MCF 10A (cell line): ENCODE measurements at regions not wholly inside any gene's neighbourhood (a gene's known extent, or its start where the extent isn't known, plus 50 kb on each side); places are given as distances from the start of the nearest gene placed in this dataset.

ENCODE experiments used
- BruUV-seq: library from RNA; stranded (reverse); fragments of 400-500 nt; replicated peaks from 2 replicates; lab custom pipeline; 2021; lab: Mats Ljungman, UMichigan
- CTCF ChIA-PET: fragments of 300-600 bp; sonication (Branson Sonifier 250); formaldehyde crosslinking; extraction: SDS; loops from one replicate; lab custom pipeline; 2021; ENCODE audit warnings: antibody characterized with exemption, inconsistent platforms; lab: Yijun Ruan, JAX
- POLR2A ChIA-PET: fragments of 300-600, 350-650 bp; sonication (Branson Sonifier 250); formaldehyde crosslinking; extraction: SDS; loops from one replicate; lab custom pipeline; 2020; ENCODE audit warnings: antibody characterized with exemption, inconsistent platforms; lab: Yijun Ruan, JAX
- DNase-seq: peaks from one replicate; pipeline ENCODE4 v3.0.0-alpha.2; 2018; ENCODE audit not compliant: unreplicated experiment
- H3K27ac Mint-ChIP-seq: one replicate; pipeline ENCODE4 v1.8.0; 2022; ENCODE audit warnings: mild to moderate bottlenecking, low read depth, mixed read lengths; ENCODE audit not compliant: unreplicated experiment
- H3K27me3 Mint-ChIP-seq: one replicate; pipeline ENCODE4 v1.8.0; 2022; ENCODE audit warnings: mixed read lengths; ENCODE audit not compliant: insufficient read depth, unreplicated experiment
- H3K36me3 Mint-ChIP-seq: one replicate; pipeline ENCODE4 v1.8.0; 2022; ENCODE audit warnings: mild to moderate bottlenecking, moderate library complexity, mixed read lengths; ENCODE audit not compliant: insufficient read depth, unreplicated experiment
- H3K4me1 Mint-ChIP-seq: one replicate; pipeline ENCODE4 v1.8.0; 2022; ENCODE audit warnings: mixed read lengths; ENCODE audit not compliant: insufficient read depth, unreplicated experiment
- H3K4me3 Mint-ChIP-seq: one replicate; pipeline ENCODE4 v1.8.0; 2022; ENCODE audit warnings: mild to moderate bottlenecking, moderate library complexity, mixed read lengths; ENCODE audit not compliant: unreplicated experiment
- H3K9me3 Mint-ChIP-seq: one replicate; pipeline ENCODE4 v1.8.0; 2022; ENCODE audit warnings: mixed read lengths; ENCODE audit not compliant: unreplicated experiment
- CTCF ChIP-seq: fragments of 200-600 bp; IDR thresholded peaks from one replicate; pipeline ENCODE4 v1.8.0; 2022; ENCODE audit warnings: antibody characterized with exemption, mild to moderate bottlenecking; ENCODE audit not compliant: unreplicated experiment
- intact Hi-C: fragments of 100-400 bp; cut with micrococcal nuclease; formaldehyde crosslinking; loops from 2 replicates; pipeline ENCODE4 v1.14.1; 2022

GRCh38 chr1:229037806-229038405 is 233.0 kb upstream of the RAB4A start:
- BruUV-seq: no TSS peak
- ChIA-PET CTCF (interaction anchor here (0.5 to 1.5 kb wide), 4 partner anchors 9 to 519 kb away, joined by 3 to 5 read pairs (median 4); no protein-coding TSS in a partner anchor), POLR2A (interaction anchor here (0.6 to 4.6 kb wide), 22 partner anchors 9 to 205 kb away, joined by 3 to 30 read pairs (median 3); no protein-coding TSS in a partner anchor)
- Mint-ChIP-seq H3K27me3 (peaks cover 47% of the 10 kb centered on the region), H3K9me3 (peaks cover 8% of the 10 kb centered on the region), H3K4me3 (no peak overlapping the region), H3K27ac (peak overlapping the region; percentile 75), H3K36me3 (no peaks in the 10 kb centered on the region), H3K4me1 (peaks cover 29% of the 10 kb centered on the region)
- intact Hi-C loops: no loop called here
- TF ChIP-seq CTCF: no peak
- DNase-seq: peak; percentile 33

- ChIA-PET POLR2A (interaction anchor here (0.6 to 1.9 kb wide), 3 partner anchors 12 to 51 kb away, joined by 3 to 6 read pairs (median 3); no protein-coding TSS in a partner anchor), CTCF (interaction anchor here (0.6 to 1.1 kb wide), 2 partner anchors 14 to 1602 kb away, joined by 3 to 4 read pairs; no protein-coding TSS in a partner anchor)
- no peak for TF ChIP-seq CTCF
- no peak overlapping the region for H3K4me3 Mint-ChIP-seq
- H3K27me3 Mint-ChIP-seq: peaks cover 76% of the 10 kb centered on the region
- peaks cover 8% of the 10 kb centered on the region for H3K9me3 Mint-ChIP-seq
- no peak overlapping the region for H3K27ac Mint-ChIP-seq
- no TSS peak for BruUV-seq
- H3K36me3 Mint-ChIP-seq: no peaks in the 10 kb centered on the region
- DNase-seq: no peak
- intact Hi-C loops: no loop called here
- H3K4me1 Mint-ChIP-seq: peaks cover 23% of the 10 kb centered on the region
Observed at GRCh38 chr1:229040630-229041358, 230.1 kb upstream of the RAB4A start.

- peaks cover 8% of the 10 kb centered on the region for H3K9me3 Mint-ChIP-seq
- CTCF ChIA-PET: interaction anchor here (1.1 kb wide), 1 partner anchor 13 kb away, joined by 3 read pairs; no protein-coding TSS in a partner anchor
- intact Hi-C loops: no loop called here
- TF ChIP-seq CTCF: no peak
- POLR2A ChIA-PET: interaction anchor here (0.9 to 1.9 kb wide), 4 partner anchors 13 to 187 kb away, joined by 3 to 6 read pairs (median 3); no protein-coding TSS in a partner anchor
- BruUV-seq: no TSS peak
- no peak overlapping the region for H3K4me3 Mint-ChIP-seq
- H3K4me1 Mint-ChIP-seq: peaks cover 19% of the 10 kb centered on the region
- no peak overlapping the region for H3K27ac Mint-ChIP-seq
- H3K27me3 Mint-ChIP-seq: peaks cover 86% of the 10 kb centered on the region
- H3K36me3 Mint-ChIP-seq: no peaks in the 10 kb centered on the region
- DNase-seq: no peak
Observed at GRCh38 chr1:229041946-229042345, 229.0 kb upstream of the RAB4A start.

DNA sequence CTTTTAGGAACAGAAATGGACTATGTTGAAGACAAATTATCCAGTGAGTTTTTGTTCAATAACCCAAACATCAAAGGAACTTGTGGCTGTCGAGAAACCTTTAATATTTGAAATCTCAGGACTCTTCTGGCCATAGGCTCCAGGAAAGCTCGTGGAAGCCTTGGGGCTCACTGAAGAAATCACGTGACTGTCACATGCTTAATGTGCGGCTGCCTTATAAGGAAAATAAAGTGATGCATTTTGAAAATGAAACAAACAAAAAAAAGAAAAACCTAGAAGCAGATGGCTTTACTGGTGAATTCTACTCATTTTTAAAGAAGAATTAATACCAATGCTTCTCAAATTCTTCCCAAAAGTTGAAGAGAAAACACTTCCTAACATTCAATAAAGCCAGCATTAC is 228.4 kb upstream of the RAB4A start:
- ChIA-PET CTCF (no interaction called here), POLR2A (interaction anchor here (1.1 to 1.2 kb wide), 2 partner anchors 104 to 186 kb away, joined by 3 read pairs; no protein-coding TSS in a partner anchor)
- BruUV-seq: no TSS peak
- Mint-ChIP-seq H3K4me1 (peaks cover 15% of the 10 kb centered on the region), H3K36me3 (no peaks in the 10 kb centered on the region), H3K27ac (no peak overlapping the region), H3K27me3 (peaks cover 86% of the 10 kb centered on the region), H3K4me3 (no peak overlapping the region), H3K9me3 (peaks cover 8% of the 10 kb centered on the region)
- DNase-seq: no peak
- intact Hi-C loops: no loop called here
- no peak for TF ChIP-seq CTCF
